GM23338 (cell line): ENCODE measurements at regions not wholly inside any gene's neighbourhood (a gene's known extent, or its start where the extent isn't known, plus 50 kb on each side); places are given as distances from the start of the nearest gene placed in this dataset.

Experiments
- ATAC-seq: fragments of 200-7000 bp; cut with Tn5 transposase; 3 replicates; pipeline ENCODE4 v1.9.1; 2020
- DNase-seq: peaks from one replicate; pipeline ENCODE4 v3.0.0-alpha.2; 2015; ENCODE audit warnings: low spot score
- H2AFZ ChIP-seq: fragments of 200-600 bp; sonication (generic); 2 replicates; pipeline ENCODE4 v1.8.0; 2016; ENCODE audit warnings: antibody characterized with exemption, mild to moderate bottlenecking, moderate library complexity
- H3F3A ChIP-seq: fragments of 200-600 bp; sonication (generic); replicated peaks from 2 replicates; pipeline ENCODE4 v1.8.0; 2017; ENCODE audit warnings: antibody characterized with exemption, mixed run types, low read depth
- H3K27ac ChIP-seq: fragments of 200-600 bp; sonication (generic); 2 replicates; pipeline ENCODE4 v1.6.1; 2016; ENCODE audit warnings: low read depth
- H3K27me3 ChIP-seq: fragments of 200-600 bp; sonication (generic); 2 replicates; pipeline ENCODE4 v1.8.0; 2016; ENCODE audit warnings: mild to moderate bottlenecking, mixed run types, moderate library complexity; ENCODE audit not compliant: insufficient read depth
- H3K36me3 ChIP-seq: fragments of 200-600 bp; sonication (generic); 2 replicates; pipeline ENCODE4 v1.8.0; 2016; ENCODE audit warnings: mild to moderate bottlenecking; ENCODE audit not compliant: insufficient read depth
- H3K4me1 ChIP-seq: fragments of 200-600 bp; sonication (generic); 2 replicates; pipeline ENCODE4 v1.8.0; 2016; ENCODE audit warnings: mild to moderate bottlenecking, moderate library complexity; ENCODE audit not compliant: insufficient read depth
- H3K4me2 ChIP-seq: fragments of 200-600 bp; sonication (generic); 2 replicates; pipeline ENCODE4 v1.7.1; 2017; ENCODE audit warnings: mixed run types
- H3K4me3 ChIP-seq: fragments of 200-600 bp; sonication (generic); 2 replicates; pipeline ENCODE4 v1.6.1; 2016; ENCODE audit warnings: mixed run types
- H3K79me2 ChIP-seq: fragments of 200-600 bp; sonication (generic); replicated peaks from 2 replicates; pipeline ENCODE4 v1.8.0; 2017; ENCODE audit warnings: mild to moderate bottlenecking; ENCODE audit not compliant: insufficient read depth
- H3K9me2 ChIP-seq: fragments of 200-600 bp; sonication (generic); 2 replicates; pipeline ENCODE4 v1.8.0; 2017; ENCODE audit not compliant: insufficient read depth
- H4K20me1 ChIP-seq: fragments of 200-600 bp; sonication (generic); replicated peaks from 2 replicates; pipeline ENCODE4 v1.8.0; 2017; ENCODE audit warnings: mild to moderate bottlenecking; ENCODE audit not compliant: insufficient read depth
- H3K27ac Mint-ChIP-seq: 2 replicates; pipeline ENCODE4 v1.8.0; 2020; ENCODE audit warnings: inconsistent platforms, mild to moderate bottlenecking, moderate library complexity, mixed read lengths
- H3K27me3 Mint-ChIP-seq: 3 replicates; pipeline ENCODE4 v1.8.0; 2022; ENCODE audit warnings: low read depth, mild to moderate bottlenecking, moderate library complexity, mixed read lengths, inconsistent platforms; ENCODE audit not compliant: insufficient read depth, poor library complexity
- H3K36me3 Mint-ChIP-seq: 3 replicates; pipeline ENCODE4 v1.8.0; 2021; ENCODE audit warnings: low read depth, mild to moderate bottlenecking, inconsistent platforms, moderate library complexity, mixed read lengths
- H3K4me1 Mint-ChIP-seq: 3 replicates; pipeline ENCODE4 v1.8.0; 2020; ENCODE audit warnings: mild to moderate bottlenecking, inconsistent platforms, mixed read lengths
- H3K4me3 Mint-ChIP-seq: 3 replicates; pipeline ENCODE4 v1.8.0; 2021; ENCODE audit warnings: moderate library complexity, mild to moderate bottlenecking, inconsistent platforms, mixed read lengths
- H3K9me3 Mint-ChIP-seq: 3 replicates; pipeline ENCODE4 v1.8.0; 2020; ENCODE audit warnings: moderate library complexity, mild to moderate bottlenecking, inconsistent platforms, mixed read lengths
- EZH2phosphoT487 ChIP-seq: fragments of 200-600 bp; sonication (generic); IDR thresholded peaks from one replicate; pipeline ENCODE4 v1.8.1; 2018; ENCODE audit warnings: antibody characterized with exemption; ENCODE audit not compliant: unreplicated experiment
- JUNB ChIP-seq: IDR thresholded peaks from one replicate; pipeline ENCODE4 v1.6.1; 2016; ENCODE audit warnings: antibody characterized with exemption; ENCODE audit not compliant: unreplicated experiment
- POLR2AphosphoS5 ChIP-seq: IDR thresholded peaks from 2 replicates; pipeline ENCODE4 v1.6.1; 2016; ENCODE audit warnings: antibody characterized with exemption, low read depth
- ZNF331 ChIP-seq: fragments of 250-450 bp; sonication (Bioruptor Pico); IDR thresholded peaks from 2 replicates; pipeline ENCODE4 v1.5.0; 2020; ENCODE audit warnings: low read depth, mild to moderate bottlenecking, moderate library complexity
- TF ChIP-seq, protein P1 (sequence below): IDR thresholded peaks from one replicate; pipeline ENCODE4 v1.6.1; 2018; ENCODE audit warnings: antibody characterized with exemption; ENCODE audit not compliant: unreplicated experiment
- TF ChIP-seq, protein P2 (sequence below): fragments of 250-450 bp; sonication (Bioruptor Pico); IDR thresholded peaks from 2 replicates; pipeline ENCODE4 v1.5.0; 2020; ENCODE audit warnings: mild to moderate bottlenecking, moderate library complexity

DNA sequence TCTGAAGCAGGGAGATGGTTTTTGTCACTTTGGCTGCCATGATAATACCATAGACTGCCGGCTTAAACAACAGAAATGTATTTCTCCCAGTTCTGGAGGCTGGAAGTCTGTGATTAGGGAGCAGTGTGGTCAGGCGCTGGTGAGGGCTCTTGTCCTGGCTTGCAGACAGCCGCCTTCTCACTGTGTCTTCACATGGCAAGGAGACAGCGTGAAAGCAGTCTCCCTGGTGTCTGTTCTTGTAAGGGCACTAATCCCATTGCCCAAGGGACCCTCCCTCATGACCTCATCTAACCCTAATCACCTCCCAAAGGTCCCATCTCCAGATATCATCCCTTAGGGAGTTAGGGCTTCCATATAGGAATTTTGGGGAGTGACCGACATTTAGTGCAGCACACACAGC is 167.0 kb downstream of the ENGASE start:
- H3K9me2 ChIP-seq = no peaks in the 10 kb centered on the region
- H3K27me3 ChIP-seq = no peaks in the 10 kb centered on the region
- H3K79me2 ChIP-seq = no peaks in the 10 kb centered on the region
- H3F3A ChIP-seq = no peaks in the 10 kb centered on the region
- H3K27me3 Mint-ChIP-seq = peaks cover 12% of the 10 kb centered on the region
- no peak overlapping the region for H3K4me3 ChIP-seq
- no peak for ATAC-seq
- no peaks in the 10 kb centered on the region; the same call in 2 of the 3 replicates for H3K36me3 Mint-ChIP-seq
- H2AFZ ChIP-seq = no peak overlapping the region
- peaks cover 7% of the 10 kb centered on the region for H3K4me1 Mint-ChIP-seq
- H3K4me1 ChIP-seq = no peaks in the 10 kb centered on the region
- no peak for TF ChIP-seq POLR2AphosphoS5
- TF ChIP-seq, protein P1, sequence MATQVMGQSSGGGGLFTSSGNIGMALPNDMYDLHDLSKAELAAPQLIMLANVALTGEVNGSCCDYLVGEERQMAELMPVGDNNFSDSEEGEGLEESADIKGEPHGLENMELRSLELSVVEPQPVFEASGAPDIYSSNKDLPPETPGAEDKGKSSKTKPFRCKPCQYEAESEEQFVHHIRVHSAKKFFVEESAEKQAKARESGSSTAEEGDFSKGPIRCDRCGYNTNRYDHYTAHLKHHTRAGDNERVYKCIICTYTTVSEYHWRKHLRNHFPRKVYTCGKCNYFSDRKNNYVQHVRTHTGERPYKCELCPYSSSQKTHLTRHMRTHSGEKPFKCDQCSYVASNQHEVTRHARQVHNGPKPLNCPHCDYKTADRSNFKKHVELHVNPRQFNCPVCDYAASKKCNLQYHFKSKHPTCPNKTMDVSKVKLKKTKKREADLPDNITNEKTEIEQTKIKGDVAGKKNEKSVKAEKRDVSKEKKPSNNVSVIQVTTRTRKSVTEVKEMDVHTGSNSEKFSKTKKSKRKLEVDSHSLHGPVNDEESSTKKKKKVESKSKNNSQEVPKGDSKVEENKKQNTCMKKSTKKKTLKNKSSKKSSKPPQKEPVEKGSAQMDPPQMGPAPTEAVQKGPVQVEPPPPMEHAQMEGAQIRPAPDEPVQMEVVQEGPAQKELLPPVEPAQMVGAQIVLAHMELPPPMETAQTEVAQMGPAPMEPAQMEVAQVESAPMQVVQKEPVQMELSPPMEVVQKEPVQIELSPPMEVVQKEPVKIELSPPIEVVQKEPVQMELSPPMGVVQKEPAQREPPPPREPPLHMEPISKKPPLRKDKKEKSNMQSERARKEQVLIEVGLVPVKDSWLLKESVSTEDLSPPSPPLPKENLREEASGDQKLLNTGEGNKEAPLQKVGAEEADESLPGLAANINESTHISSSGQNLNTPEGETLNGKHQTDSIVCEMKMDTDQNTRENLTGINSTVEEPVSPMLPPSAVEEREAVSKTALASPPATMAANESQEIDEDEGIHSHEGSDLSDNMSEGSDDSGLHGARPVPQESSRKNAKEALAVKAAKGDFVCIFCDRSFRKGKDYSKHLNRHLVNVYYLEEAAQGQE = no peak
- TF ChIP-seq EZH2phosphoT487 = no peak
- no peak for TF ChIP-seq ZNF331
- TF ChIP-seq JUNB = no peak
- TF ChIP-seq, protein P2, sequence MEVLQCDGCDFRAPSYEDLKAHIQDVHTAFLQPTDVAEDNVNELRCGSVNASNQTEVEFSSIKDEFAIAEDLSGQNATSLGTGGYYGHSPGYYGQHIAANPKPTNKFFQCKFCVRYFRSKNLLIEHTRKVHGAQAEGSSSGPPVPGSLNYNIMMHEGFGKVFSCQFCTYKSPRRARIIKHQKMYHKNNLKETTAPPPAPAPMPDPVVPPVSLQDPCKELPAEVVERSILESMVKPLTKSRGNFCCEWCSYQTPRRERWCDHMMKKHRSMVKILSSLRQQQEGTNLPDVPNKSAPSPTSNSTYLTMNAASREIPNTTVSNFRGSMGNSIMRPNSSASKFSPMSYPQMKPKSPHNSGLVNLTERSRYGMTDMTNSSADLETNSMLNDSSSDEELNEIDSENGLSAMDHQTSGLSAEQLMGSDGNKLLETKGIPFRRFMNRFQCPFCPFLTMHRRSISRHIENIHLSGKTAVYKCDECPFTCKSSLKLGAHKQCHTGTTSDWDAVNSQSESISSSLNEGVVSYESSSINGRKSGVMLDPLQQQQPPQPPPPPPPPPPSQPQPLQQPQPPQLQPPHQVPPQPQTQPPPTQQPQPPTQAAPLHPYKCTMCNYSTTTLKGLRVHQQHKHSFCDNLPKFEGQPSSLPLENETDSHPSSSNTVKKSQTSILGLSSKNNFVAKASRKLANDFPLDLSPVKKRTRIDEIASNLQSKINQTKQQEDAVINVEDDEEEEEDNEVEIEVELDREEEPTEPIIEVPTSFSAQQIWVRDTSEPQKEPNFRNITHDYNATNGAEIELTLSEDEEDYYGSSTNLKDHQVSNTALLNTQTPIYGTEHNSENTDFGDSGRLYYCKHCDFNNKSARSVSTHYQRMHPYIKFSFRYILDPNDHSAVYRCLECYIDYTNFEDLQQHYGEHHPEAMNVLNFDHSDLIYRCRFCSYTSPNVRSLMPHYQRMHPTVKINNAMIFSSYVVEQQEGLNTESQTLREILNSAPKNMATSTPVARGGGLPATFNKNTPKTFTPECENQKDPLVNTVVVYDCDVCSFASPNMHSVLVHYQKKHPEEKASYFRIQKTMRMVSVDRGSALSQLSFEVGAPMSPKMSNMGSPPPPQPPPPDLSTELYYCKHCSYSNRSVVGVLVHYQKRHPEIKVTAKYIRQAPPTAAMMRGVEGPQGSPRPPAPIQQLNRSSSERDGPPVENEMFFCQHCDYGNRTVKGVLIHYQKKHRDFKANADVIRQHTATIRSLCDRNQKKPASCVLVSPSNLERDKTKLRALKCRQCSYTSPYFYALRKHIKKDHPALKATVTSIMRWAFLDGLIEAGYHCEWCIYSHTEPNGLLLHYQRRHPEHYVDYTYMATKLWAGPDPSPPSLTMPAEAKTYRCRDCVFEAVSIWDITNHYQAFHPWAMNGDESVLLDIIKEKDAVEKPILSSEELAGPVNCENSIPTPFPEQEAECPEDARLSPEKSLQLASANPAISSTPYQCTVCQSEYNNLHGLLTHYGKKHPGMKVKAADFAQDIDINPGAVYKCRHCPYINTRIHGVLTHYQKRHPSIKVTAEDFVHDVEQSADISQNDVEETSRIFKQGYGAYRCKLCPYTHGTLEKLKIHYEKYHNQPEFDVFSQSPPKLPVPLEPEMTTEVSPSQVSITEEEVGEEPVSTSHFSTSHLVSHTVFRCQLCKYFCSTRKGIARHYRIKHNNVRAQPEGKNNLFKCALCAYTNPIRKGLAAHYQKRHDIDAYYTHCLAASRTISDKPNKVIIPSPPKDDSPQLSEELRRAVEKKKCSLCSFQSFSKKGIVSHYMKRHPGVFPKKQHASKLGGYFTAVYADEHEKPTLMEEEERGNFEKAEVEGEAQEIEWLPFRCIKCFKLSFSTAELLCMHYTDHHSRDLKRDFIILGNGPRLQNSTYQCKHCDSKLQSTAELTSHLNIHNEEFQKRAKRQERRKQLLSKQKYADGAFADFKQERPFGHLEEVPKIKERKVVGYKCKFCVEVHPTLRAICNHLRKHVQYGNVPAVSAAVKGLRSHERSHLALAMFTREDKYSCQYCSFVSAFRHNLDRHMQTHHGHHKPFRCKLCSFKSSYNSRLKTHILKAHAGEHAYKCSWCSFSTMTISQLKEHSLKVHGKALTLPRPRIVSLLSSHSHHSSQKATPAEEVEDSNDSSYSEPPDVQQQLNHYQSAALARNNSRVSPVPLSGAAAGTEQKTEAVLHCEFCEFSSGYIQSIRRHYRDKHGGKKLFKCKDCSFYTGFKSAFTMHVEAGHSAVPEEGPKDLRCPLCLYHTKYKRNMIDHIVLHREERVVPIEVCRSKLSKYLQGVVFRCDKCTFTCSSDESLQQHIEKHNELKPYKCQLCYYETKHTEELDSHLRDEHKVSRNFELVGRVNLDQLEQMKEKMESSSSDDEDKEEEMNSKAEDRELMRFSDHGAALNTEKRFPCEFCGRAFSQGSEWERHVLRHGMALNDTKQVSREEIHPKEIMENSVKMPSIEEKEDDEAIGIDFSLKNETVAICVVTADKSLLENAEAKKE (CRISPR knock-in tag) = no peak
- H3K9me3 Mint-ChIP-seq = no peaks in the 10 kb centered on the region
- no peak overlapping the region for H3K27ac Mint-ChIP-seq
- no peaks in the 10 kb centered on the region for H4K20me1 ChIP-seq
- no peak overlapping the region for H3K27ac ChIP-seq
- H3K4me2 ChIP-seq = no peak overlapping the region
- no peak for DNase-seq
- H3K36me3 ChIP-seq = no peaks in the 10 kb centered on the region
- no peak overlapping the region for H3K4me3 Mint-ChIP-seq
